SK-N-SH treated with all-trans-retinoic acid at 6 μM for 48 hours (cell line): ENCODE measurements at regions not wholly inside any gene's neighbourhood (a gene's known extent, or its start where the extent isn't known, plus 50 kb on each side); places are given as distances from the start of the nearest gene placed in this dataset.
"Not testable (repeated sequence)": the region's sequence is repeated elsewhere in the genome, so short reads cannot be mapped to it uniquely, and the experiment has no call there.

ENCODE experiments used
- BACH2 ChIP-seq: fragments of 250-450 bp; sonication (Bioruptor Pico); IDR thresholded peaks from 2 replicates; pipeline ENCODE4 v1.9.0; 2021; ENCODE audit warnings: mild to moderate bottlenecking, borderline replicate concordance
- GLIS3 ChIP-seq: fragments of 250-450 bp; sonication (Bioruptor Pico); IDR thresholded peaks from 2 replicates; pipeline ENCODE4 v1.5.0; 2020; ENCODE audit warnings: mild to moderate bottlenecking, moderate library complexity
- ISL1 ChIP-seq: fragments of 250-450 bp; sonication (Bioruptor Pico); IDR thresholded peaks from 2 replicates; pipeline ENCODE4 v2.1.2; 2022; ENCODE audit warnings: mild to moderate bottlenecking, moderate library complexity
- PATZ1 ChIP-seq: fragments of 250-450 bp; sonication (Bioruptor Pico); IDR thresholded peaks from 2 replicates; pipeline ENCODE4 v1.8.0; 2020; ENCODE audit warnings: mild to moderate bottlenecking, moderate library complexity, borderline replicate concordance
- PPARA ChIP-seq: fragments of 250-450 bp; sonication (Bioruptor Pico); IDR thresholded peaks from 2 replicates; pipeline ENCODE4 v1.5.0; 2020; ENCODE audit warnings: mild to moderate bottlenecking, borderline replicate concordance
- TOX ChIP-seq: fragments of 250-450 bp; sonication (Bioruptor Pico); IDR thresholded peaks from 2 replicates; pipeline ENCODE4 v1.8.0; 2021; ENCODE audit warnings: mild to moderate bottlenecking, moderate library complexity, borderline replicate concordance
- ZNF8 ChIP-seq: fragments of 450-650 bp; formaldehyde crosslinking; IDR thresholded peaks from 2 replicates; pipeline ENCODE4 v1.5.0; 2020; ENCODE audit warnings: mild to moderate bottlenecking, moderate library complexity

- TF ChIP-seq PATZ1; ISL1 (CRISPR knock-in tag); GLIS3 (CRISPR knock-in tag); ZNF8 (CRISPR knock-in tag); TOX (CRISPR knock-in tag); PPARA (CRISPR knock-in tag); BACH2 (CRISPR knock-in tag): not testable (repeated sequence)
These were observed 93.2 kb upstream of the GRIN2A start for GRCh38 chr16:10275214-10275996.
